ENCODE measurements at regions not wholly inside any gene's neighbourhood (a gene's known extent, or its start where the extent isn't known, plus 50 kb on each side); places are given as distances from the start of the nearest gene placed in this dataset.
"Not testable (repeated sequence)": the region's sequence is repeated elsewhere in the genome, so short reads cannot be mapped to it uniquely, and the experiment has no call there.

GRCh38 chr6:9233226-9233625 is 797.9 kb upstream of the SLC35B3 start:
- DNase-seq: no peak

DNA sequence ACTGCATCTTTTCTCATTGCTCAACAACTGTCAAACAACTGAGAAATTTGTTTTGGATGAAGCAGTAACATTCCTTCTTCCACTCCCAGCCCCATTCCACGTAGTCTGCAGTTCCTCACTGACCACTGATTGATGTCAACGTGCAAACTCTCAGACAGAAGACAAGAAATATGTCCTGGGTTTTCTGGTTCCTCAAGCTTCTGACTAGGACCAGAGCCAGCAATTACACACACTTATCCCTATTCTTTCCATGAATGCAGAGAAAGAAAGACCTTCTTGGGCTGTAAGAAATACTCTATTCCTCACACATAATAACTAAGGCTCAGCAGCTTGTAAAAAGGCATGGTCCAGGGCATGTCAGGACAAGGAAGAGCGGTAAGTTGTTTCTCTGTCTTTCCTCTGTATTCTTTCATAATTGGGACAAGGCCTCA is 790.1 kb upstream of the SLC35B3 start:
- DNase-seq: no peak

DNA sequence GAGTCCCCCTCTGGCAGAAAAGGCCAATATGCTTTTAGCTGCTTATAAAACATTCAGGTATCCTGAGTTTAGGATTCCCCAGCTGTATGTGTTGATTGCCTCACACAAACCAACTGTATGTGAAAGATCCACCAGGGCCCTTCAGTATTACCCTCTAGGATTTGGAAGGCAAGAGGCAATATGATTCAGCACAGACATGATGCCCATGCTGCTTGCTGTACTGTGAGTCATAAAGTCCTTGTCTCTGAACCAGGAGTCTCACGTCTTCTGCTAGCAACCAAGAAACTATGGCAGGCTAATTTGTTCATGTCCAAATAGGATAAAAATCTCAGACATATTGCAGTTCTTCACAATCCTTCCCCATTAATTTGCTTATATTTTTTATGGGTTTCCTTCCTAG is 789.2 kb upstream of the SLC35B3 start:
- DNase-seq: no peak

DNA sequence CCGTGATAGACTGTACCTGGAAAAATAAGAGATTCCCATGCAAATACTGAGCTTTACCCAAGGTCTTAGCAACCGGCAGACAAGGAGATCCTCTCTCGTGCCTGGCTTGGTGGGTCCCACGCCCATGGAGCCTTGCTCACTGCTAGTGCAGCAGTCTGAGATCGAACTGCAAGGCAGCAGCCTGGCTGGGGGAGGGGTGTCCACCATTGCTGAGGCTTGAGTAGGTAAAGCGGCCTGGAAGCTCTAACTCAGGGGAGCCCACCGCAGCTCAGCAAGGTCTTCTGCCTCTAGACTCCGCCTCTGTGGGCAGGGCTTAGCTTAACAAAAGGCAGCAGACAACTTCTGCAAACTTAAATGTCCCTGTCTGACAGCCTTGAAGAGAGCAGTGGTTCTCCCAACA is 778.4 kb upstream of the SLC35B3 start:
- DNase-seq: not testable (repeated sequence)

- no peak for DNase-seq
These were observed 773.6 kb upstream of the SLC35B3 start for GRCh38 chr6:9208966-9209365.

DNA sequence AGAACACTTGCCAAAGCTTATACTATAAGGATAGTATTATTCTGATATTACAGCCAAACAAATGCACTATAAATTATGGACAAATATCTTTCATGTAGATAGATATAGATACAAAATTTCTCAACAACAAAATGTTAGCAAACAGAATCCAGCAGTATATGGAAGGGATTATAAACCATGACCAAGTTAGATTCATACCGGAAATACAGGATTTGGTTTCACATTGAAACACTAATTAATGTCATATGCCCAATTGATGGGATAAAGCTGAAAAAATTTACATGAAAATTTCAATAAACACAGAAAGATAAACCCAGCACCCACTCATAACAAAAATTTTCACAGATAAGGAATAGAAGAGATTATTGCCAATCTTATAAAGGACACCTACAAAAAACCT is 770.3 kb upstream of the SLC35B3 start:
- no peak for DNase-seq

DNA sequence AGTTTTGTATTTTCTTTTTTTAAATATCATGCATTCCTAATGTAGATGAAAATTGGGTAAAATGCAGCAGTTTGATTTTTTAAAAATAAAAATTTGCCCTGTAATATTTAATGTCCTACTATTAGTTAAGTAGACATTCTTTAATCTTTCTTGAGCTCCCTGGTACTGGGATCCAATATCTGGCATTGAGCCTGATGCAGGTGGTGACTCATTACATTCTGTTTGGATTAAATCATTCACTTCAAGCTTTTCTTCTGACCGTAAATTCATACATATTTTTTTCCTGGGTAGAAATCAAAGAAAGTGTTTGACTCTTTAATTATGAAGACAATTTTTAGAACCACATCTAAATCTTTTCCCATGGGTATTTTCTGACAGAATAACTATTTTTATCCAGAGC is 768.8 kb upstream of the SLC35B3 start:
- DNase-seq: no peak

- DNase-seq: no peak
These were observed 765.4 kb upstream of the SLC35B3 start for GRCh38 chr6:9200712-9201111.

GRCh38 chr6:9197726-9198125 is 762.4 kb upstream of the SLC35B3 start:
- no peak for DNase-seq

- no peak for DNase-seq
These were observed 760.0 kb upstream of the SLC35B3 start for GRCh38 chr6:9195322-9195721.

- DNase-seq: no peak
These were observed 757.1 kb upstream of the SLC35B3 start for GRCh38 chr6:9192405-9192909.

GRCh38 chr6:9186148-9186547 is 750.8 kb upstream of the SLC35B3 start:
- no peak for DNase-seq

GRCh38 chr6:9178071-9178470 is 742.7 kb upstream of the SLC35B3 start:
- no peak for DNase-seq

DNA sequence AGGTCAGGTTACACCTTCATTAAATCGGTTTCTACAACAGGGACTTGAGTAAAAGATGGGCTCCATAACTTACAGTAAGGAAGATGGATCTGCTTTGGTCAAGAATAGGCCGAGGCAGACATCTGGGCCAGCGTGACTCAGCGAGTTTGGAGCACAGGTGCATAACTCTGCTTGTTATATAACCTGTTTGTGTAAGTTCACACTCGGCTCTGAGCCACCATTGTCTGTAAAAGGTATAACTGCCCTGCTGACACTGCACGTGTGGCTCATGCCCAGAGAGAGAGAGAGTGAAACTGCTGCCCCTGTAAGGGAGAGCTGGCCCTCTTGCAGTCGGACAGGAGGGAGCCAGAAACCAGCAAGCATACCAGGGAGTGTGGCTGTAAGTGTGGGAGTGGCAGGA is 737.9 kb upstream of the SLC35B3 start:
- DNase-seq: no peak

DNA sequence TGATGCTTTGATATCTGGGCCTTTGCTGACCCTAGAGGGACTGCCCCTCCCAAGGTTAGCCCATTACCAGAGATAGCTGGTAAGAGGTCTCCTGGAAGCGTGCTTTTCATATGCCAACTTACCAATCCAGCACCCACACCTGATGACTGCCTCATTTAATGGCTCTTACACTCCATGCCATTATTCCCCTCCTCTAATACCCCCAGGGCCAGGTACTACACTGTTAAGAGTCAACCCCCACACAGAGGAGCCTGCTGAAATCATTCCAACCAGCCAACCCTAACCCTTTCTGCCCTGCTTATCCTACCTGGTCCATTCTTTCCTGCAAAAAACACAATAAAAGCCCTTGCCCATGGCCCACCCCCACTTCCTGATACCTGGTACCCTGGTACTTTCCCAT is 736.8 kb upstream of the SLC35B3 start:
- DNase-seq: no peak

- DNase-seq: no peak
These were observed 733.3 kb upstream of the SLC35B3 start for GRCh38 chr6:9168669-9169068.

- DNase-seq: no peak
These were observed 726.4 kb upstream of the SLC35B3 start for GRCh38 chr6:9161731-9162130.

- no peak for DNase-seq
These were observed 723.7 kb upstream of the SLC35B3 start for GRCh38 chr6:9159051-9159450.

GRCh38 chr6:9155836-9156235 is 720.5 kb upstream of the SLC35B3 start:
- no peak for DNase-seq

GRCh38 chr6:9143140-9143539 is 707.8 kb upstream of the SLC35B3 start:
- DNase-seq: no peak

DNA sequence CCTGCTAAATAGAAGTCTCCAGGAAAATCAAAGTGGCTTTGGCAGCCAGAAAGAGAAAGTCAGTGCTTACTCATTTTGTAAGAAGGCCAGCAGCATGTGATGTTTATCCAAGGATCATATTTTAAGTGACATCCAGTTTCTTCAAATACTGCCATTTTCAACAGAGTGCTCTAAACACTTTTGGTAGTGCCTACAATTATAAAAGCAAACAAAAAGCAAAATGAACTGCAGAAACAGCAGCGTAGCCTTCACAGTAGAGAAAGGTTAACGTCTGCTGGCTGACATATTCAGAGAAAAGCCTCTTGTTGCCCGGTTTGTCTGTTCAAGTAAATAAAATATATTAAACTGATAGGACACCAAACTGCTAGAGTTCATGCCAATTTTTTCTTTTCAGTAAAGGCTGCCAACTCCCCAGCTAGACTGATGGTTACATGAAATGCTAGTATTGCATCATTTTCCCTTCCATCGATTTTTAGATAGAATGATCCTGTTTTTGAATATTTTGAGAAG is 705.7 kb upstream of the SLC35B3 start:
- DNase-seq: peak; percentile 78

- DNase-seq: peak; percentile 98
These were observed 704.8 kb upstream of the SLC35B3 start for GRCh38 chr6:9140172-9140571.

- DNase-seq: peak; percentile 79
These were observed 704.4 kb upstream of the SLC35B3 start for GRCh38 chr6:9139746-9140145.

- DNase-seq: peak; percentile 42
These were observed 703.6 kb upstream of the SLC35B3 start for GRCh38 chr6:9138936-9139335.

GRCh38 chr6:9136141-9136822 is 700.9 kb upstream of the SLC35B3 start:
- DNase-seq: no peak

Measured in COR-L47 (cell line).